SU-DHL-6 (cell line): ENCODE measurements at regions not wholly inside any gene's neighbourhood (a gene's known extent, or its start where the extent isn't known, plus 50 kb on each side); places are given as distances from the start of the nearest gene placed in this dataset.

Experiments used
- H2AFZ ChIP-seq: fragments of 200-600 bp; sonication (generic); 2 replicates; pipeline ENCODE4 v1.6.1; 2014; ENCODE audit warnings: low read depth, mild to moderate bottlenecking, moderate library complexity, mixed read lengths, antibody characterized with exemption, low read length; ENCODE audit not compliant: severe bottlenecking
- H3F3A ChIP-seq: fragments of 200-600 bp; shearing (Covaris generic); 2 replicates; pipeline ENCODE4 v1.6.0; 2016; ENCODE audit warnings: antibody characterized with exemption, mild to moderate bottlenecking; ENCODE audit not compliant: insufficient read depth
- H3K27ac ChIP-seq: fragments of 200-600 bp; sonication (generic); 2 replicates; pipeline ENCODE4 v1.5.1; 2016; ENCODE audit warnings: low read depth, mild to moderate bottlenecking, low read length, moderate library complexity, mixed read lengths
- H3K27me3 ChIP-seq: fragments of 200-600 bp; sonication (generic), shearing (Covaris generic); 2 replicates; pipeline ENCODE4 v1.6.0; 2014; ENCODE audit warnings: mild to moderate bottlenecking, low read length
- H3K36me3 ChIP-seq: fragments of 200-600 bp; sonication (generic); 2 replicates; pipeline ENCODE4 v1.6.1; 2014; ENCODE audit warnings: mild to moderate bottlenecking, low read length, mixed read lengths
- H3K4me2 ChIP-seq: fragments of 300-600, 200-600 bp; shearing (Covaris generic), sonication (generic); 2 replicates; pipeline ENCODE4 v1.6.0; 2014; ENCODE audit warnings: low read length, low read depth, mild to moderate bottlenecking; ENCODE audit not compliant: poor library complexity, severe bottlenecking
- H3K4me3 ChIP-seq: fragments of 200-600 bp; sonication (generic); 2 replicates; pipeline ENCODE4 v1.5.1; 2014; ENCODE audit warnings: antibody characterized with exemption, low read length, mild to moderate bottlenecking, mixed read lengths; ENCODE audit not compliant: insufficient read depth, poor library complexity, severe bottlenecking
- H3K79me2 ChIP-seq: fragments of 200-600 bp; sonication (generic); 2 replicates; pipeline ENCODE4 v1.6.1; 2014; ENCODE audit warnings: mild to moderate bottlenecking, low read length, moderate library complexity; ENCODE audit not compliant: insufficient read depth
- H3K9ac ChIP-seq: fragments of 200-600 bp; sonication (generic); 2 replicates; pipeline ENCODE4 v1.7.0; 2014; ENCODE audit warnings: mild to moderate bottlenecking, low read length
- H3K9me2 ChIP-seq: fragments of 200-600 bp; sonication (generic); replicated peaks from 2 replicates; pipeline ENCODE4 v1.6.1; 2014; ENCODE audit warnings: low read length; ENCODE audit not compliant: insufficient read depth
- H3K9me3 ChIP-seq: fragments of 200-600 bp; sonication (generic); 2 replicates; pipeline ENCODE4 v1.6.1; 2014; ENCODE audit warnings: low read length, mixed read lengths; ENCODE audit not compliant: insufficient read depth
- H4K20me1 ChIP-seq: fragments of 200-600 bp; sonication (generic); 2 replicates; pipeline ENCODE4 v1.6.1; 2014; ENCODE audit warnings: low read depth, mild to moderate bottlenecking, antibody characterized with exemption, low read length, moderate library complexity, mixed read lengths
- CTCF ChIP-seq: fragments of 200-600 bp; sonication (generic); IDR thresholded peaks from one replicate; pipeline ENCODE4 v1.5.1; 2017; ENCODE audit warnings: antibody characterized with exemption, mild to moderate bottlenecking, low read length, moderate library complexity; ENCODE audit not compliant: insufficient read depth, poor library complexity, severe bottlenecking
- EZH2phosphoT487 ChIP-seq: fragments of 200-600 bp; sonication (generic), shearing (Covaris generic); conservative IDR thresholded peaks from 2 replicates; pipeline ENCODE4 v1.6.1; 2018; ENCODE audit warnings: mild to moderate bottlenecking, antibody characterized with exemption, low read length, moderate library complexity, mixed read lengths

GRCh38 chr2:103464831-103465230, 703.0 kb downstream of the TMEM182 start:
- TF ChIP-seq CTCF (no peak), EZH2phosphoT487 (no peak)

GRCh38 chr2:103469800-103470199, 708.0 kb downstream of the TMEM182 start:
- no peak overlapping the region for H3K4me3 ChIP-seq
- H3K27ac ChIP-seq = no peak overlapping the region
- H4K20me1 ChIP-seq = no peaks in the 10 kb centered on the region
- H3K9ac ChIP-seq = no peak overlapping the region
- H3K9me3 ChIP-seq = no peaks in the 10 kb centered on the region
- no peaks in the 10 kb centered on the region for H3K27me3 ChIP-seq
- H3K9me2 ChIP-seq = no peaks in the 10 kb centered on the region
- H3K4me2 ChIP-seq = no peak overlapping the region
- no peak for TF ChIP-seq EZH2phosphoT487
- no peak for TF ChIP-seq CTCF
- no peaks in the 10 kb centered on the region for H3K36me3 ChIP-seq
- no peaks in the 10 kb centered on the region for H3K79me2 ChIP-seq
- no peak overlapping the region for H2AFZ ChIP-seq
- H3F3A ChIP-seq = no peaks in the 10 kb centered on the region

More at GRCh38 chr2:103464831-103465230, 703.0 kb downstream of the TMEM182 start:
- H3K9me2 ChIP-seq = no peaks in the 10 kb centered on the region
- H3K27ac ChIP-seq = no peak overlapping the region
- no peaks in the 10 kb centered on the region for H3F3A ChIP-seq
- no peaks in the 10 kb centered on the region for H3K9me3 ChIP-seq
- H3K27me3 ChIP-seq = no peaks in the 10 kb centered on the region
- no peaks in the 10 kb centered on the region for H3K36me3 ChIP-seq
- no peak overlapping the region for H2AFZ ChIP-seq
- H3K4me3 ChIP-seq = no peak overlapping the region
- no peaks in the 10 kb centered on the region for H4K20me1 ChIP-seq
- H3K79me2 ChIP-seq = no peaks in the 10 kb centered on the region
- no peak overlapping the region for H3K4me2 ChIP-seq
- H3K9ac ChIP-seq = no peak overlapping the region

GRCh38 chr2:103484906-103485305, 723.1 kb downstream of the TMEM182 start:
- TF ChIP-seq EZH2phosphoT487 (no peak), CTCF (no peak)
- Histone ChIP-seq H3K4me2 (no peak overlapping the region), H4K20me1 (no peaks in the 10 kb centered on the region)

GRCh38 chr2:103496850-103497249, 735.0 kb downstream of the TMEM182 start:
- H3K79me2 ChIP-seq = no peaks in the 10 kb centered on the region
- no peak overlapping the region for H2AFZ ChIP-seq
- no peaks in the 10 kb centered on the region for H3K27me3 ChIP-seq
- H3K27ac ChIP-seq = no peak overlapping the region
- H3K9me3 ChIP-seq = no peaks in the 10 kb centered on the region
- no peak for TF ChIP-seq EZH2phosphoT487
- TF ChIP-seq CTCF = no peak
- no peaks in the 10 kb centered on the region for H3K9me2 ChIP-seq
- no peak overlapping the region for H3K4me2 ChIP-seq
- no peaks in the 10 kb centered on the region for H3F3A ChIP-seq
- no peaks in the 10 kb centered on the region for H4K20me1 ChIP-seq
- H3K4me3 ChIP-seq = no peak overlapping the region
- no peak overlapping the region for H3K9ac ChIP-seq
- no peaks in the 10 kb centered on the region for H3K36me3 ChIP-seq

More at GRCh38 chr2:103484906-103485305, 723.1 kb downstream of the TMEM182 start:
- H3K27me3 ChIP-seq = no peaks in the 10 kb centered on the region
- H3K79me2 ChIP-seq = no peaks in the 10 kb centered on the region
- H3K9me3 ChIP-seq = no peaks in the 10 kb centered on the region
- H3K36me3 ChIP-seq = no peaks in the 10 kb centered on the region
- no peaks in the 10 kb centered on the region for H3F3A ChIP-seq
- H3K27ac ChIP-seq = no peak overlapping the region
- H2AFZ ChIP-seq = no peak overlapping the region
- no peaks in the 10 kb centered on the region for H3K9me2 ChIP-seq
- no peak overlapping the region for H3K4me3 ChIP-seq
- H3K9ac ChIP-seq = no peak overlapping the region
